ENCODE measurements at regions not wholly inside any gene's neighbourhood (a gene's known extent, or its start where the extent isn't known, plus 50 kb on each side); places are given as distances from the start of the nearest gene placed in this dataset.

DNA sequence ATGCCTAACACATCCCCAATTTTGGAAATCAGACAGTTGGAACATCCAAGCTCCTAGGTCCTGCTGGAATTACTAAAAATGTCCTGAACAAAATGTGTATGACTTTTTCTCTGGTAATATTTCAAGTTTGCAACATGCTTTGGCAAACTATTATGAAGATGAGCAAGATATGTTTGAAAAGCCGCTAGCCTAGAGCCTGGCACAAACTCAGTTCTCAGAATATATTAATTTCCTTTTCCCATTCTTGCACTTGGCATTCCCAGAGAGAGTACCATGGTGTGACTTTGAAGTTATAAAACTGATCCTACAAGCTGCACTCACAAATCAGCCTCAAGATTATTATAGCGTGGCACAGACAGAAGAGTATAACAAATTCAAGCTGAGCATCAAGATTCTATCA lies 1031.1 kb downstream of the NTRK3 start:
- no peak overlapping the region for H3K23ac ChIP-seq (ENCODE audit: low read depth, low read length)
- no TSS peak for BruUV-seq (replicated peaks)
- H2AK9ac ChIP-seq (replicated peaks; ENCODE audit: low read depth, low read length, poor library complexity): no peak overlapping the region
- ChIA-PET CTCF (no interaction called here), POLR2A (ENCODE audit: unreplicated experiment) (no interaction called here)
- H3K14ac ChIP-seq (replicated peaks; ENCODE audit: low read depth, low read length): no peak overlapping the region
- H2AK5ac ChIP-seq (ENCODE audit: low read depth, low read length): no peak overlapping the region
- H2AFZ ChIP-seq (replicated peaks; ENCODE audit: low read length, poor library complexity): no peak overlapping the region
- H2BK20ac ChIP-seq (ENCODE audit: low read depth, low read length): no peak overlapping the region
- no peaks in the 10 kb centered on the region for H3K4me1 ChIP-seq (ENCODE audit: control insufficient read depth, insufficient read depth, low read length)
- H3K79me1 ChIP-seq (ENCODE audit: low read depth in 1 of 2, low read length in 2 of 2): no peaks in the 10 kb centered on the region
- H3K56ac ChIP-seq (ENCODE audit: extremely low read depth, insufficient read depth, low read length): no peak overlapping the region
- WGBS, 2 experiments (ENCODE audit: extremely low coverage in 2 of 2, insufficient read length in 1 of 2): no CpG with 5 or more reads among the region's 2 CpGs
- H3K4me3 ChIP-seq (ENCODE audit: insufficient read depth, low read depth, low read length): no peak overlapping the region
- H4K5ac ChIP-seq (ENCODE audit: low read depth, low read length): no peak overlapping the region
- H3K18ac ChIP-seq (ENCODE audit: low read depth, low read length): no peak overlapping the region
- H3K9ac ChIP-seq (ENCODE audit: low read depth, low read length): no peak overlapping the region
- intact Hi-C loops (cut with micrococcal nuclease) (no loop called here), dilution Hi-C loops (cut with HindIII; ENCODE audit: low sequenced_read_pairs, unreplicated experiment) (no loop called here), in situ Hi-C loops (cut with MboI; ENCODE audit: low sequenced_read_pairs) (no loop called here)
- H4K20me1 ChIP-seq (ENCODE audit: insufficient read depth, low read length): no peaks in the 10 kb centered on the region
- no peak overlapping the region for H3K27ac ChIP-seq (ENCODE audit: insufficient read depth, low read length)
- H3K9me3 ChIP-seq (ENCODE audit: control insufficient read depth, insufficient read depth, low read length): peaks cover 7% of the 10 kb centered on the region
- no peaks in the 10 kb centered on the region for H3K9me1 ChIP-seq (ENCODE audit: insufficient read depth, low read length)
- no peaks in the 10 kb centered on the region for H3K27me3 ChIP-seq (ENCODE audit: control insufficient read depth, insufficient read depth, low read length)
- H3K36me3 ChIP-seq (ENCODE audit: control insufficient read depth, insufficient read depth, low read length): no peaks in the 10 kb centered on the region
- DNase-seq: no peak
- H3K4ac ChIP-seq (ENCODE audit: low read depth, low read length): no peak overlapping the region
- no peak overlapping the region for H4K8ac ChIP-seq (ENCODE audit: low read depth in 2 of 2, low read length in 2 of 2)
- no peak overlapping the region for H2BK15ac ChIP-seq (ENCODE audit: low read depth, low read length)
- H2BK120ac ChIP-seq (ENCODE audit: low read depth, low read length): no peak overlapping the region
- no peak for ATAC-seq (ENCODE audit: low read depth)
- TF ChIP-seq, protein P1, sequence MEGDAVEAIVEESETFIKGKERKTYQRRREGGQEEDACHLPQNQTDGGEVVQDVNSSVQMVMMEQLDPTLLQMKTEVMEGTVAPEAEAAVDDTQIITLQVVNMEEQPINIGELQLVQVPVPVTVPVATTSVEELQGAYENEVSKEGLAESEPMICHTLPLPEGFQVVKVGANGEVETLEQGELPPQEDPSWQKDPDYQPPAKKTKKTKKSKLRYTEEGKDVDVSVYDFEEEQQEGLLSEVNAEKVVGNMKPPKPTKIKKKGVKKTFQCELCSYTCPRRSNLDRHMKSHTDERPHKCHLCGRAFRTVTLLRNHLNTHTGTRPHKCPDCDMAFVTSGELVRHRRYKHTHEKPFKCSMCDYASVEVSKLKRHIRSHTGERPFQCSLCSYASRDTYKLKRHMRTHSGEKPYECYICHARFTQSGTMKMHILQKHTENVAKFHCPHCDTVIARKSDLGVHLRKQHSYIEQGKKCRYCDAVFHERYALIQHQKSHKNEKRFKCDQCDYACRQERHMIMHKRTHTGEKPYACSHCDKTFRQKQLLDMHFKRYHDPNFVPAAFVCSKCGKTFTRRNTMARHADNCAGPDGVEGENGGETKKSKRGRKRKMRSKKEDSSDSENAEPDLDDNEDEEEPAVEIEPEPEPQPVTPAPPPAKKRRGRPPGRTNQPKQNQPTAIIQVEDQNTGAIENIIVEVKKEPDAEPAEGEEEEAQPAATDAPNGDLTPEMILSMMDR (conservative IDR thresholded peaks at IDR 0.05; ENCODE audit: low read depth, low read length): no peak
- no peak overlapping the region for H2BK5ac ChIP-seq (ENCODE audit: low read depth, low read length, poor library complexity, severe bottlenecking)
- H3K4me2 ChIP-seq (ENCODE audit: low read depth, low read length): no peak overlapping the region
- no peak overlapping the region for H4K91ac ChIP-seq (ENCODE audit: insufficient read depth, low read depth, low read length)
